ENCODE measurements at regions not wholly inside any gene's neighbourhood (a gene's known extent, or its start where the extent isn't known, plus 50 kb on each side); places are given as distances from the start of the nearest gene placed in this dataset.
"Not testable (repeated sequence)": the region's sequence is repeated elsewhere in the genome, so short reads cannot be mapped to it uniquely, and the experiment has no call there.

GRCh38 chr17:6269478-6269877 lies 165.4 kb downstream of the AIPL1 start:
- Histone ChIP-seq H3K27me3 (ENCODE audit: control insufficient read depth, insufficient read depth, low read length, poor library complexity, severe bottlenecking) (no peaks in the 10 kb centered on the region), H3K4me1 (ENCODE audit: control insufficient read depth, insufficient read depth, low read length) (no peaks in the 10 kb centered on the region), H3K9me3 (ENCODE audit: control insufficient read depth, low read length) (no peaks in the 10 kb centered on the region), H3K36me3 (ENCODE audit: control insufficient read depth, insufficient read depth, low read length) (no peaks in the 10 kb centered on the region), H3K27ac (ENCODE audit: insufficient read depth, low read depth, low read length, poor library complexity, severe bottlenecking) (no peak overlapping the region), H3K4me3 (ENCODE audit: insufficient read depth, low read depth, low read length) (no peak overlapping the region)
- 23 to 24% methylated on average over 4 of the region's 4 CpGs for WGBS, 2 experiments

- WGBS, 2 experiments: 43 to 47% methylated on average over 6 of the region's 6 CpGs
- Histone ChIP-seq H3K9me3 (ENCODE audit: control insufficient read depth, low read length) (no peaks in the 10 kb centered on the region), H3K27ac (ENCODE audit: insufficient read depth, low read depth, low read length, poor library complexity, severe bottlenecking) (no peak overlapping the region), H3K27me3 (ENCODE audit: control insufficient read depth, insufficient read depth, low read length, poor library complexity, severe bottlenecking) (no peaks in the 10 kb centered on the region), H3K36me3 (ENCODE audit: control insufficient read depth, insufficient read depth, low read length) (no peaks in the 10 kb centered on the region), H3K4me3 (ENCODE audit: insufficient read depth, low read depth, low read length) (no peak overlapping the region), H3K4me1 (ENCODE audit: control insufficient read depth, insufficient read depth, low read length) (peaks cover 17% of the 10 kb centered on the region)
These were observed 173.5 kb downstream of the AIPL1 start for GRCh38 chr17:6261466-6261865.

- Histone ChIP-seq H3K27me3 (ENCODE audit: control insufficient read depth, insufficient read depth, low read length, poor library complexity, severe bottlenecking) (no peaks in the 10 kb centered on the region), H3K4me3 (ENCODE audit: insufficient read depth, low read depth, low read length) (no peak overlapping the region), H3K36me3 (ENCODE audit: control insufficient read depth, insufficient read depth, low read length) (no peaks in the 10 kb centered on the region), H3K27ac (ENCODE audit: insufficient read depth, low read depth, low read length, poor library complexity, severe bottlenecking) (no peak overlapping the region), H3K9me3 (ENCODE audit: control insufficient read depth, low read length) (no peaks in the 10 kb centered on the region), H3K4me1 (ENCODE audit: control insufficient read depth, insufficient read depth, low read length) (peaks cover 17% of the 10 kb centered on the region)
- 72 to 93% methylated on average over 6 to 10 of the region's 11 CpGs for WGBS, 2 experiments
These were observed 175.0 kb downstream of the AIPL1 start for GRCh38 chr17:6259899-6260298.

GRCh38 chr17:6257336-6257735 lies 177.6 kb downstream of the AIPL1 start:
- no peak overlapping the region for H3K4me3 ChIP-seq (ENCODE audit: insufficient read depth, low read depth, low read length)

GRCh38 chr17:6255322-6255721 lies 179.6 kb downstream of the AIPL1 start:
- Histone ChIP-seq H3K27ac (ENCODE audit: insufficient read depth, low read depth, low read length, poor library complexity, severe bottlenecking) (no peak overlapping the region), H3K4me1 (ENCODE audit: control insufficient read depth, insufficient read depth, low read length) (peaks cover 11% of the 10 kb centered on the region), H3K4me3 (ENCODE audit: insufficient read depth, low read depth, low read length) (no peak overlapping the region), H3K9me3 (ENCODE audit: control insufficient read depth, low read length) (no peaks in the 10 kb centered on the region), H3K36me3 (ENCODE audit: control insufficient read depth, insufficient read depth, low read length) (no peaks in the 10 kb centered on the region), H3K27me3 (ENCODE audit: control insufficient read depth, insufficient read depth, low read length, poor library complexity, severe bottlenecking) (no peaks in the 10 kb centered on the region)

More at GRCh38 chr17:6257336-6257735, 177.6 kb downstream of the AIPL1 start:
- H3K36me3 ChIP-seq (ENCODE audit: control insufficient read depth, insufficient read depth, low read length): no peaks in the 10 kb centered on the region
- 58% methylated on average over 11 of the region's 11 CpGs for WGBS, 2 experiments
- H3K9me3 ChIP-seq (ENCODE audit: control insufficient read depth, low read length): no peaks in the 10 kb centered on the region
- peak overlapping the region; percentile 56 for H3K27ac ChIP-seq (ENCODE audit: insufficient read depth, low read depth, low read length, poor library complexity, severe bottlenecking)
- H3K27me3 ChIP-seq (ENCODE audit: control insufficient read depth, insufficient read depth, low read length, poor library complexity, severe bottlenecking): no peaks in the 10 kb centered on the region
- peaks cover 17% of the 10 kb centered on the region for H3K4me1 ChIP-seq (ENCODE audit: control insufficient read depth, insufficient read depth, low read length)

- WGBS, 2 experiments: 91 to 92% methylated on average over 5 of the region's 5 CpGs
These were observed 180.9 kb downstream of the AIPL1 start for GRCh38 chr17:6254036-6254435.

GRCh38 chr17:6251640-6252039 lies 181.5 kb downstream of the WSCD1 start:
- H3K4me1 ChIP-seq (ENCODE audit: control insufficient read depth, insufficient read depth, low read length); H3K9me3 ChIP-seq (ENCODE audit: control insufficient read depth, low read length); H3K36me3 ChIP-seq (ENCODE audit: control insufficient read depth, insufficient read depth, low read length); H3K27me3 ChIP-seq (ENCODE audit: control insufficient read depth, insufficient read depth, low read length, poor library complexity, severe bottlenecking); H3K27ac ChIP-seq (ENCODE audit: insufficient read depth, low read depth, low read length, poor library complexity, severe bottlenecking); H3K4me3 ChIP-seq (ENCODE audit: insufficient read depth, low read depth, low read length): not testable (repeated sequence)
- WGBS, 2 experiments: 88 to 93% methylated on average over 5 of the region's 5 CpGs

More at GRCh38 chr17:6254036-6254435, 180.9 kb downstream of the AIPL1 start:
- Histone ChIP-seq H3K9me3 (ENCODE audit: control insufficient read depth, low read length) (no peaks in the 10 kb centered on the region), H3K27me3 (ENCODE audit: control insufficient read depth, insufficient read depth, low read length, poor library complexity, severe bottlenecking) (no peaks in the 10 kb centered on the region), H3K27ac (ENCODE audit: insufficient read depth, low read depth, low read length, poor library complexity, severe bottlenecking) (no peak overlapping the region), H3K4me1 (ENCODE audit: control insufficient read depth, insufficient read depth, low read length) (peaks cover 11% of the 10 kb centered on the region), H3K4me3 (ENCODE audit: insufficient read depth, low read depth, low read length) (no peak overlapping the region), H3K36me3 (ENCODE audit: control insufficient read depth, insufficient read depth, low read length) (no peaks in the 10 kb centered on the region)

GRCh38 chr17:6249732-6250131 lies 179.6 kb downstream of the WSCD1 start:
- H3K9me3 ChIP-seq (ENCODE audit: control insufficient read depth, low read length): no peaks in the 10 kb centered on the region
- no peak overlapping the region for H3K27ac ChIP-seq (ENCODE audit: insufficient read depth, low read depth, low read length, poor library complexity, severe bottlenecking)
- no peaks in the 10 kb centered on the region for H3K27me3 ChIP-seq (ENCODE audit: control insufficient read depth, insufficient read depth, low read length, poor library complexity, severe bottlenecking)
- H3K36me3 ChIP-seq (ENCODE audit: control insufficient read depth, insufficient read depth, low read length): no peaks in the 10 kb centered on the region
- H3K4me1 ChIP-seq (ENCODE audit: control insufficient read depth, insufficient read depth, low read length): no peaks in the 10 kb centered on the region
- H3K4me3 ChIP-seq (ENCODE audit: insufficient read depth, low read depth, low read length): no peak overlapping the region
- 87 to 89% methylated on average over 5 of the region's 5 CpGs for WGBS, 2 experiments

- Histone ChIP-seq H3K9me3 (ENCODE audit: control insufficient read depth, low read length) (no peaks in the 10 kb centered on the region), H3K4me3 (ENCODE audit: insufficient read depth, low read depth, low read length) (no peak overlapping the region), H3K36me3 (ENCODE audit: control insufficient read depth, insufficient read depth, low read length) (no peaks in the 10 kb centered on the region), H3K27me3 (ENCODE audit: control insufficient read depth, insufficient read depth, low read length, poor library complexity, severe bottlenecking) (no peaks in the 10 kb centered on the region), H3K4me1 (ENCODE audit: control insufficient read depth, insufficient read depth, low read length) (no peaks in the 10 kb centered on the region), H3K27ac (ENCODE audit: insufficient read depth, low read depth, low read length, poor library complexity, severe bottlenecking) (no peak overlapping the region)
- 86% methylated on average over 4 of the region's 4 CpGs for WGBS, 2 experiments
These were observed 177.9 kb downstream of the WSCD1 start for GRCh38 chr17:6248061-6248460.

- WGBS, 2 experiments: 81 to 82% methylated on average over 8 of the region's 8 CpGs
- no peaks in the 10 kb centered on the region for H3K36me3 ChIP-seq (ENCODE audit: control insufficient read depth, insufficient read depth, low read length)
- H3K27me3 ChIP-seq (ENCODE audit: control insufficient read depth, insufficient read depth, low read length, poor library complexity, severe bottlenecking): no peaks in the 10 kb centered on the region
- no peak overlapping the region for H3K27ac ChIP-seq (ENCODE audit: insufficient read depth, low read depth, low read length, poor library complexity, severe bottlenecking)
- H3K4me1 ChIP-seq (ENCODE audit: control insufficient read depth, insufficient read depth, low read length): no peaks in the 10 kb centered on the region
- H3K4me3 ChIP-seq (ENCODE audit: insufficient read depth, low read depth, low read length): no peak overlapping the region
- H3K9me3 ChIP-seq (ENCODE audit: control insufficient read depth, low read length): no peaks in the 10 kb centered on the region
These were observed 175.4 kb downstream of the WSCD1 start for GRCh38 chr17:6245301-6246177.
